ENCODE measurements at regions not wholly inside any gene's neighbourhood (a gene's known extent, or its start where the extent isn't known, plus 50 kb on each side); places are given as distances from the start of the nearest gene placed in this dataset.

GRCh38 chr5:176736931-176737745 lies 73.2 kb upstream of the UNC5A start:
- TF ChIP-seq, protein P1, sequence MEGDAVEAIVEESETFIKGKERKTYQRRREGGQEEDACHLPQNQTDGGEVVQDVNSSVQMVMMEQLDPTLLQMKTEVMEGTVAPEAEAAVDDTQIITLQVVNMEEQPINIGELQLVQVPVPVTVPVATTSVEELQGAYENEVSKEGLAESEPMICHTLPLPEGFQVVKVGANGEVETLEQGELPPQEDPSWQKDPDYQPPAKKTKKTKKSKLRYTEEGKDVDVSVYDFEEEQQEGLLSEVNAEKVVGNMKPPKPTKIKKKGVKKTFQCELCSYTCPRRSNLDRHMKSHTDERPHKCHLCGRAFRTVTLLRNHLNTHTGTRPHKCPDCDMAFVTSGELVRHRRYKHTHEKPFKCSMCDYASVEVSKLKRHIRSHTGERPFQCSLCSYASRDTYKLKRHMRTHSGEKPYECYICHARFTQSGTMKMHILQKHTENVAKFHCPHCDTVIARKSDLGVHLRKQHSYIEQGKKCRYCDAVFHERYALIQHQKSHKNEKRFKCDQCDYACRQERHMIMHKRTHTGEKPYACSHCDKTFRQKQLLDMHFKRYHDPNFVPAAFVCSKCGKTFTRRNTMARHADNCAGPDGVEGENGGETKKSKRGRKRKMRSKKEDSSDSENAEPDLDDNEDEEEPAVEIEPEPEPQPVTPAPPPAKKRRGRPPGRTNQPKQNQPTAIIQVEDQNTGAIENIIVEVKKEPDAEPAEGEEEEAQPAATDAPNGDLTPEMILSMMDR (IDR thresholded peaks at IDR 0.05), result no peak
- TF ChIP-seq POLR2AphosphoS5 (IDR thresholded peaks at IDR 0.05) (no peak), POLR2A (IDR thresholded peaks at IDR 0.05) (no peak), EP300 (IDR thresholded peaks at IDR 0.05) (no peak)

All from sigmoid colon (tissue), 4 donors.